ENCODE measurements at regions not wholly inside any gene's neighbourhood (a gene's known extent, or its start where the extent isn't known, plus 50 kb on each side); places are given as distances from the start of the nearest gene placed in this dataset.
"Not testable (repeated sequence)": the region's sequence is repeated elsewhere in the genome, so short reads cannot be mapped to it uniquely, and the experiment has no call there.

DNA sequence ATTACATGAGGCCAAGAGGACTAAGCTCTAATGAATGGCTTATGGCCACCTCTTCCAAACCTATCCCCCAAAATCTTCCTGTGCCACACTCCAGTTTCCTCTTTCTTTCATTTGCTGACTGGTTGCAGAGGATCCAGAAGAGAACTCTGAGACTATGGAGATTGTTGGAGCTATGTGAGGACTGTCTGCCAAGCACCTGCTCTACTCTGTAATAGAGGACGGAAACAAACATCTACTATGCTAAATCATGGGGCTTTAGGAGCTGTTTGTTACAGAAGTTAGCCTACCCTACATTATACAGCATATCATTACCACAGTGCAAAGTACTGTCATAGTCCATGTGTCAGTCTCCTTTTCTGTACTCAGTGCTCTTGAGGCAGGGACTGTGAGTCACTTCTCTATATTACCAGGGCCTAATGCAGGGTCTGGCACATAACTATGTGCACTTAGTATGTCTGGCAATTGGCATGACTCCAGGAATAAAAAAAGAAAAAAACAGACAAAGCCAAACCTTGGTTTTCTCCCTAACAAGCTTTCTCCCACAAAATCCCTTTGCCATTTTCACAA, 95.1 kb downstream of the RPAP3 start:
- CTCF ChIA-PET, result no interaction called here
- Mint-ChIP-seq H3K4me3 (no peak overlapping the region), H3K27me3 (no peaks in the 10 kb centered on the region), H3K36me3 (peaks cover 4% of the 10 kb centered on the region), H3K27ac (no peak overlapping the region), H3K9me3 (peaks cover 44% of the 10 kb centered on the region), H3K4me1 (no peaks in the 10 kb centered on the region)
- no peak for DNase-seq

DNA sequence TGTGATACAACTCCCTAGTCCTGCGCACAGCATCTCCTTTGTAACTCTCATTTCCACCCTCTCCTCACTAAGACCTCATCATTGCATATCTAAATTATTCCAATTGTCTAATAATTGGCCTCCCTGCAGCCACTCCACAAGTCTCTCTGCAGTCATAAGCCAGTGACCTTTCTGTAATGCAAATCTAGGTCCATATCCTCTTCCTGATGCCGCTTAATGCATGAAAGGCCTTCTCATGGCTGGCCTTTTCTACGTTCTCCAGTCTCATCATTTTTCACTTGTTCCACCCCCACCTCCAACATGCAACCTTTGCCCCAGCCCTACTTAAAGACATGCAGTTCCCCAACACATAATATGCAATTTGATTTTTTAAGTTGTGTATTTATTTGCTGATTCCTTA, 96.0 kb downstream of the RPAP3 start:
- no peak overlapping the region for H3K27ac Mint-ChIP-seq
- H3K4me1 Mint-ChIP-seq, result no peaks in the 10 kb centered on the region
- H3K27me3 Mint-ChIP-seq, result no peaks in the 10 kb centered on the region
- H3K4me3 Mint-ChIP-seq, result no peak overlapping the region
- no peak for DNase-seq
- peaks cover 43% of the 10 kb centered on the region for H3K9me3 Mint-ChIP-seq
- peaks cover 4% of the 10 kb centered on the region for H3K36me3 Mint-ChIP-seq
- CTCF ChIA-PET, result no interaction called here

DNA sequence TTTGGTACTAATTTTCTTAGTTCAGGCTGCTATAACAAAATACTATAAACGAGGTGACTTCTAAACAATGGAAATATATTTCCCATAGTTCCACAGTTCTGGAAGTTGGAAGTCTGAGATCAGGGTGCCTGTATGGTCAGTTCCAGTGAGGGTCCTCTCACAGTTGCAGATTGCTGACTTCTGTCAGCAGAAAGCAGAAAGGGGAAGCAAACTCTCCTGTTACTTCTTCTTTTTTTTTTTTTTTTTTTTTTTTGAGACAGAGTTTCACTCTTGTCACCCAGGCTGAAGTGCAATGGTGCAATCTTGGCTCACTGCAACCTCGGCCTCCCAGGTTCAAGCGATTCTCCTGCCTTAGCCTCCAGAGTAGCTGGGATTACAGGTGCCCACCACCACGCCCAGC, 97.2 kb downstream of the RPAP3 start:
- H3K36me3 Mint-ChIP-seq, H3K27me3 Mint-ChIP-seq, H3K27ac Mint-ChIP-seq, H3K4me3 Mint-ChIP-seq, H3K4me1 Mint-ChIP-seq, DNase-seq, CTCF ChIA-PET: not testable (repeated sequence)
- H3K9me3 Mint-ChIP-seq, result peaks cover 44% of the 10 kb centered on the region

DNA sequence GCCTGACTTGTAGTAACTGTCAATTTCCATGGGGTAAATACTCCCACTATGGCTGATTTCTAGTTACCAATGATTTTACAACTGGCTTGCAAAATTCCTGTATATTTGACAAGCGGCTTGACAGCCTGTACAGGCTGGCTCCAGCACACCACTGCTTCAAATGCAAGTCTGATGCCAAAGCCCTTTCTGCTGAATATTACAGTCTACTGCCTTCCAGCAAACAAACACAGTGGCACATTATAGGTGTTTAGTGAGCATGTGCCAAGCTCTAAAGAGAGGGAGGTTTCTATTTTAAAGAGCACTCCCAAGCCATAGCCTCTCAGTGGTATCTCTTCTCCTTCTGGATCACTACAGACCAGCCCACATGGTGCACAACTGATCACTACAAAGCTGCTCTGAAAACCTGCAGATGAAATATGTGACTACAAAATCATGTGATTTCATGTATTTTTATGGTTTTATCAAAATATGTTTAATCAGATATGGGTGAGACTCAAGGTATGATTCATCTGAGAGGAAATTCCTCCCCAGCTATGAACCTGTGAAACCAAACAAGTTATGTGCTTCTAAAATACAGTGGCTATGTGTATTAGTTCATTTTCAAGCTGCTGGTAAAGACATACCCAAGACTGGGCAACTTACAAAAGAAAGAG, 101.5 kb downstream of the RPAP3 start:
- Mint-ChIP-seq H3K4me1 (no peaks in the 10 kb centered on the region), H3K4me3 (no peak overlapping the region), H3K27ac (no peak overlapping the region), H3K27me3 (no peaks in the 10 kb centered on the region), H3K36me3 (peaks cover 4% of the 10 kb centered on the region), H3K9me3 (peaks cover 31% of the 10 kb centered on the region)
- CTCF ChIA-PET, result interaction anchor here (0.6 to 1.4 kb wide), 3 partner anchors 16 to 960 kb away, joined by 3 to 4 read pairs (median 4); no protein-coding TSS in a partner anchor
- no peak for DNase-seq

DNA sequence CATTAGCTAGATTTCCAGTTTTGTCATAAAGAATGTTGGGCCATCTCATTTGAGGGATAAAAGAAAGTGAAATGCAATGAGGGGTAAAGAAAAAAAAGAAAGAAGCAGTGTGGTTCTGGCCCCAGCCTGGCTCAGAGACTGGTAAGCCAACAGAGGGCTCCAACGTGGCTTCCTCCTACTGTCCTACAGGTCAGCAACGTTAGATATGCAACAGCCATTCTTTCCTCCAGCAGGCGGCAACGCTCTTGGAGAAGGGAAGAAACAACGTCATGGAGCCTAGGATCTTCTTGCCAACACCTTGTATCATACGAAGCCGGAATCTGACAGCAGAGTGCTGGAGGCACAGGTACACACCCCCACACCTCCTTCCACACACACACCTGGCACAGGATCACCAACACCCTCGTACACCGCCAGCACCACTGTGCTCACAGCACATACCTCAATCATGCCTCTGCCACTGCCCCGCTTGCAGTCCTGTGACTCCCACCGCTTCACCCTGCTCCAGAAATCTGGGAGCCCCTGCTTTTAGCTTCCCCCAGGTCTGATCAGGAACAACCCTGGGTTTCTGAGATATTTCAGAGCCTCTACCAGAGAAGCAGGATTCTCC, 102.8 kb downstream of the RPAP3 start:
- Mint-ChIP-seq H3K27me3 (no peaks in the 10 kb centered on the region), H3K4me1 (no peaks in the 10 kb centered on the region)
- CTCF ChIA-PET, result interaction anchor here (0.9 to 1.4 kb wide), 2 partner anchors 15 to 34 kb away, joined by 4 read pairs; no protein-coding TSS in a partner anchor

DNA sequence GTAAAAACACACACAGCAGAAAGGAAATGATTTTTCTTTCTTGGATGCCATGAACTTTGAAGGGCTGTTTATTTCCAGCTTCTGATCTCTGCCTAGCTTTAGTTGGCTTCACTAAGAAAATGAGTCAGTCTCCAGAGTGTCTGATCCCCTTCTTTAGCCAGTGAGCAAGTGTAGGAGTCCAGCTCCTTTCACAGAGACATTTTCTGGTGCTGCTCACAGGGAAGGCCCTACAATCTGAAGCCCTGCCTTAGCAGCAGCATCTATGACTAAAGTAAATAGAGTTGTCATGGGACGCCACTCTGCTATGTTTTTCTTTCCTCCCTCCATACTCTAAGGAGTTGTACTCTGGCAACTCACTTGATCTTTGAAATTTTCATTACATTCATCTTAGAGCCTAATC, 103.5 kb downstream of the RPAP3 start:
- H3K4me1 Mint-ChIP-seq, result no peaks in the 10 kb centered on the region

More for the DNA sequence above, 102.8 kb downstream of the RPAP3 start:
- no peak overlapping the region for H3K27ac Mint-ChIP-seq
- H3K36me3 Mint-ChIP-seq, result peaks cover 4% of the 10 kb centered on the region
- H3K4me3 Mint-ChIP-seq, result no peak overlapping the region
- no peak for DNase-seq
- H3K9me3 Mint-ChIP-seq, result peaks cover 27% of the 10 kb centered on the region

DNA sequence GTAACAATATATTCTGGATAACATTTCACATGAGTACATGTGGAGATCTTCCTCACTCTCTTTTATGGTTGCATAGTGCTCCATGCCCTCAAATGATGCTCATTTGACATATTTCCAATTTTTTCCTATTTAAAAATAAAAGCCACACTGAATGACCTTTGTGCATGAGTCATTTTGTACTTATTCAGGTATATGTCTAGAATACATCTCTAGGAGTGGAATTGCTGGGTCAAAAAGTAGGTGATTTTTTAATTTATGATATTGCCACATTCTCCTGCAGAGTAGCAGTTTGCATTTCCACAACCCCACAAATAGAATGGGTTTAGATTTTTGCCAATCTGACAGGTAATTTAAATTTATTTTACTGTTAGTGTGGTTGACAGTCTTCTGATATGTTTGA, 104.8 kb downstream of the RPAP3 start:
- Mint-ChIP-seq H3K4me1 (no peaks in the 10 kb centered on the region), H3K4me3 (no peak overlapping the region), H3K9me3 (peaks cover 13% of the 10 kb centered on the region), H3K36me3 (no peaks in the 10 kb centered on the region), H3K27me3 (no peaks in the 10 kb centered on the region), H3K27ac (no peak overlapping the region)
- no peak for DNase-seq
- CTCF ChIA-PET, result no interaction called here

More for the DNA sequence above, 103.5 kb downstream of the RPAP3 start:
- Mint-ChIP-seq H3K36me3 (no peaks in the 10 kb centered on the region), H3K9me3 (peaks cover 20% of the 10 kb centered on the region), H3K27ac (no peak overlapping the region), H3K4me3 (no peak overlapping the region), H3K27me3 (no peaks in the 10 kb centered on the region)
- CTCF ChIA-PET, result no interaction called here
- no peak for DNase-seq

DNA sequence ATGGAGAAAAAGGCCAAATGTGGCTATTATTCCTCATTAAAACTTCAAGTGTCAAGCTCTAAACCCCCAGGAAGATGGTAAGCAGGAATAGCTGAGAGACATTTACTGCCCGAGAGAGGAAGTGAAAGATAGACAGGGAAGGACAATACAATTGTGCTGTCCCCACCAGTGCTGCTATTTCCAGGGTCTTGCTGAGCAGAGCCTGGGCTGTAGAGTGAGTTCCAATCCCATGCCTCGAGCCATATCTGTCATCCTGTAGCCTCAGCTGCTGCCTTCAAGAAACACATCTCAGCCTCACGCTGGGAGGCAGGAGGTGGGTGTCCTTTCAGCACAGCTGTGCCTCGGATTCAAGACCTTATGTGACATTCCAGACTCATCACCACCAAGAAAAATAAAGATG, 114.0 kb downstream of the RPAP3 start:
- H3K36me3 Mint-ChIP-seq, result no peaks in the 10 kb centered on the region
- no peaks in the 10 kb centered on the region for H3K4me1 Mint-ChIP-seq
- no peak for DNase-seq
- no peaks in the 10 kb centered on the region for H3K9me3 Mint-ChIP-seq
- H3K27ac Mint-ChIP-seq, result no peak overlapping the region
- H3K4me3 Mint-ChIP-seq, result no peak overlapping the region
- no peaks in the 10 kb centered on the region for H3K27me3 Mint-ChIP-seq
- CTCF ChIA-PET, result no interaction called here

DNA sequence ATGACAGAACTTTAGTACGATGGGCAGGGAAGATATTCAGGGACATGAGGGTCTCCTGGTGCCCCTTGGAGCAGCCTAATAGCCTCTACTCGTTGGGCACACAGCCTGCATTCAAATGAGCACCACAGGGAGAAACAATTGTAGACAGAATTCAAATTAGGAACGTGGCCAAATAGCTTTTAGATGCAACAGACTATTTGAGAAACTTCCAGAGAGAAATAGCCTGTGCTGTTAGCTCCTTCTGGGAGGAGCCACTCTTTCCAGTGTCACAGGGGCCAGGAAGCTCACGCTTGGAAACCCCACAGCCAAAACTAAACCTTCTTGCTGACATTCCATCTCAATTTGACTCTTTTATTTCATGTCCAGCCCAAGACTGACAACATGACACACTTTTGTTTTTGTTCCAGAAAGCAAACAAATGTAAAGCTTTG, 114.5 kb downstream of the RPAP3 start:
- H3K9me3 Mint-ChIP-seq, result no peaks in the 10 kb centered on the region
- no peaks in the 10 kb centered on the region for H3K27me3 Mint-ChIP-seq
- no peak for DNase-seq
- CTCF ChIA-PET, result no interaction called here
- no peak overlapping the region for H3K4me3 Mint-ChIP-seq
- H3K4me1 Mint-ChIP-seq, result no peaks in the 10 kb centered on the region
- H3K27ac Mint-ChIP-seq, result no peak overlapping the region
- H3K36me3 Mint-ChIP-seq, result no peaks in the 10 kb centered on the region

DNA sequence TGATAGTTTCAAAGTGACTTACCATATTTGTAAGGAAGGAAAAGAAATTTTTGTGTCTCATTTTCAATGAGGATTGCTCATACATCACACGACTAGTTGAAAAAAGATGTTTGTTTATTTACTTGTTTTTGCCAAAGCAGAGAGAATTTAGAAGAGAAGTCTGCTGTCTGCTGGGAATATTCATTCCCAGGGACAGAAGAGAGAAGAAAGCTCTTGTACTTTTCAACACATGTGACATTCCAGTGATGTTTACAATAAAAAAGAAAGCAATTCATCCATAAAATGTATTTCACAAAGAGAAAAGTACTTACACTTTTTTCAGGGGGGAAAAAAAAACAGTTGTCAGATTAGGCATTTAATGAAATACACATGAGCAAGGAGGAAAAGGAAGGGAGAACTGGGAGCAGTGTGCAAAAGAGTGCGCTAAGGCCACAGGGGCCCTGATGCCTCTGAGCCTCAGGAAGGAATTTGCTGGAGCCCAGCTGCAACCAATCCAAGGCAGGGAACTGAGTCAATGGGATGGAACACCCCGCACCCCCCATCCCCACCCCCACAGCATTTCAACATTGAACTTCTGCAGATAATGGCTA, 115.0 kb downstream of the RPAP3 start:
- DNase-seq, result no peak
- Mint-ChIP-seq H3K4me3 (no peak overlapping the region), H3K4me1 (no peaks in the 10 kb centered on the region), H3K27me3 (no peaks in the 10 kb centered on the region), H3K27ac (no peak overlapping the region), H3K9me3 (no peaks in the 10 kb centered on the region), H3K36me3 (no peaks in the 10 kb centered on the region)
- CTCF ChIA-PET, result interaction anchor here (0.7 kb wide), 1 partner anchor 1561 kb away, joined by 3 read pairs; no protein-coding TSS in a partner anchor

DNA sequence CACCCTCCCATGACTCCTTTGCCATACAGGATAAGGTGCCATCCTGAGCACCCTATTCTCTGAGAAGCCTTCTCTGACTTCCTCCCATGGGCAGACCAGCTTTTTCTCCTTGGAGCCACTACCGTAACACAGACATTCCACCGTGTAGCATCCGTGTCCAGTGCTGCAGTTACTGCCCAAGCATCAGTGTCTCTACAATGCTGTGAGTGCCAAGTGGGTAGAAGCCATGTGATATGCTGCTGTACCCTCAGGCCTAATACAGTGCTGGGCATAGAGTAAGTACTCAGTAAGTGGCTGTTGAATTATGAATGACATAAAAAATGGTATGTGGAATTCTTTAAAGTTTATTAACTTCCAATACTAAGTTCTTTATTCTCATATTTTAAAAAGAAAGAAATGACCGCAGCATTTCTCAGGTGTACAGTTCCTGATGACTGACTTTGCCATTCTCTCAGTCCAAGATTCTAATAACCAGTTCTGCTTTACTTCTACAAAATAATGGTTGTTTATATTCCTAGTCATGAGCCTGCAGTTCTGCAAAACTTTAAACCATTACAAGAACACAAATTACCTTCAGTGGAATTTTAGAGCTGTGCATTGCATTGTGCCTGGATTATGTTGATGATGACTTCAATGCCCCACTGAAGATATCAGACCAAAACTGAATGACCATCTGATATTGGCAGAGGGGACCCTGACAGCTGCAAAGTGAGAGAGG, 118.7 kb downstream of the RPAP3 start:
- H3K4me1 Mint-ChIP-seq, result no peaks in the 10 kb centered on the region
- no peak overlapping the region for H3K27ac Mint-ChIP-seq
- H3K4me3 Mint-ChIP-seq, result no peak overlapping the region
- H3K27me3 Mint-ChIP-seq, result peaks cover 3% of the 10 kb centered on the region
- no peaks in the 10 kb centered on the region for H3K36me3 Mint-ChIP-seq
- H3K9me3 Mint-ChIP-seq, result no peaks in the 10 kb centered on the region
- DNase-seq, result no peak
- CTCF ChIA-PET, result no interaction called here

DNA sequence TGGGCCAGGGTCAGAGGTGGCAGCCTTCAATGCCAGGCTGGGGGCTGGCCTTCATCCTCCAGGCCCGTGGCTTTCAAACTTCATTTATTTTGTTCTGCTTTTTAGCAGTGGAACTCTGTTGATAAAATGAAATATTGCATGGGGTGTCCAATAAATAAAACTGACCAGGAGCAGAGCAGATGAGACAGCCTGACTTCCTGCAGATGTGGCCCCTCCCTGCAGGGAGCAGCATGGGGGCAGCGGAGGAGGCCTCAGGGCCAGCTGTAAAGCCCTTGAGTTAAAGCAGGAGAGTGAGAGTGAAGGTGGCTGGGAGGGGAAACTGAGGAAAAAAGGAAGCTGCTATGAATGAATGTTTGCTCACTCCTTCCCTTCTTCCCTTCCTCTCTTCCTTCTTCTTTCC, 120.3 kb downstream of the RPAP3 start:
- Mint-ChIP-seq H3K27ac (no peak overlapping the region), H3K4me1 (no peaks in the 10 kb centered on the region), H3K9me3 (no peaks in the 10 kb centered on the region), H3K27me3 (peaks cover 3% of the 10 kb centered on the region), H3K36me3 (no peaks in the 10 kb centered on the region), H3K4me3 (no peak overlapping the region)
- CTCF ChIA-PET, result no interaction called here
- DNase-seq, result no peak

DNA sequence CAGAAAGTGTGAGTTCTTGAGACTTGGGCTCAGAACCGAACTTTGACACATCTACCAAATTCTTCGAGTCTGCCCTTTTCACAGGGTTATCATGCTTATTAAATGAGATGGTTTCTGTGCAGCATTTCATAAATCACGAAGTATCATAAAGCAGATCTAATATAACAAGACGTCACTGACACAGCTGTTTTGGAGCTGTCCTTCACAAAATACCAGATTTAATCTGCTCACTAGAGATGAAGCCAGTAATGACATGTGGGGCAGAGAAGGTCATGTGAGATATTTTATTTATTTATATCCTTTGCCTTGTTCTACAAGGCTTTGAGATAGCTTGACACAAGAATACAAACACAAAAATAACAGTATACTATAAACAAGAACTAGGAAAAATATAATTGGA, 127.0 kb downstream of the RPAP3 start:
- DNase-seq, result no peak
- Mint-ChIP-seq H3K27me3 (no peaks in the 10 kb centered on the region), H3K9me3 (no peaks in the 10 kb centered on the region), H3K4me3 (no peak overlapping the region), H3K4me1 (peaks cover 8% of the 10 kb centered on the region), H3K27ac (no peak overlapping the region), H3K36me3 (no peaks in the 10 kb centered on the region)
- CTCF ChIA-PET, result no interaction called here

DNA sequence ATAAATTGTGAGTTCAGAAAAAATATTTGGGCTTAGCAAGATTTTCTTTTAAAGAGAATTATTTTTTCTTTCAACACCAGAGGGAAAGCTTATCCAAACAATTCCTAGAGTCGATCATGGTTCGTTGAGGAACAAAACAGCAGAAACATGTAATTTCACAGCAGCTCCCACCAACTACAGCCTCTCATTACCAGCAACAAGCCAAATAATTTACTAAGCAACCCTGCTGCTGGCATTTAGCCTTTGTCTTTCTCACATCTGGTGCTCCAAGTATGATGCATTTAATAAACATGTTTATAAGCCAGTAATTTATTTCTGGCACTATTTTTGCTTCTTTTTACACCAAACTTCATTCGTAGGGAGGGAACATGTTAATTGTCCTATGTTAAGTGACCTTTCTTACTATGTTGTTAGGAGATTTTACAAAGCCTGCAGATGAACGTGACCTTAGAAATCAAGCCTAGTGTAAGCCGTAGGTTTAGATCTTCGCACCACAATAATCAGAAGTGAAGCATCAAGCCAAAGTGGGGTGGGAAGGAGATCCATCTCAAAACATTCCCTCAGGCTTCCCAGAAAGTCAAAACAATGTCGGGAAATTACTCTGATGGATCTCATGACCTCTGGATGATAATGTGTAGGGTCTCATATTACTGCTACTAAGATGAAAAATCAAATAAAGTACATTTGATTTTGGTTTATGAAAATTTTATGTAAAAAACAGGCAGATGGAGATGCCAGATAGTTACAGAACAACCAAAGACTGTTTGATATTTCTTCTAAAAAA, 128.4 kb downstream of the RPAP3 start:
- Mint-ChIP-seq H3K27me3 (no peaks in the 10 kb centered on the region), H3K4me3 (no peak overlapping the region), H3K9me3 (no peaks in the 10 kb centered on the region), H3K4me1 (peaks cover 8% of the 10 kb centered on the region), H3K27ac (no peak overlapping the region), H3K36me3 (no peaks in the 10 kb centered on the region)
- CTCF ChIA-PET, result interaction anchor here (0.7 kb wide), 1 partner anchor 164 kb away, joined by 3 read pairs; no protein-coding TSS in a partner anchor
- no peak for DNase-seq

All from activated naive CD4-positive, alpha-beta T cell treated with anti-CD3 and anti-CD28 coated beads, Interleukin-2, amount 10 ng/mL, durations not matched to agents 7 days and 5 days (primary cell).